Mucosa of descending colon (tissue), 3 donors: ENCODE measurements at regions not wholly inside any gene's neighbourhood (a gene's known extent, or its start where the extent isn't known, plus 50 kb on each side); places are given as distances from the start of the nearest gene placed in this dataset.

Experiments used
- ATAC-seq: fragments of 200-7000 bp; cut with Tn5 transposase; one replicate; pipeline ENCODE4 v1.9.1; 2020; ENCODE audit warnings: mild to moderate bottlenecking, moderate library complexity
- DNase-seq, 3 donors: peaks; one replicate each; pipeline ENCODE4 v3.0.0-alpha.2; 2020
- H3K36me3 ChIP-seq: fragments of 200-600 bp; one replicate; pipeline ENCODE4 v1.8.0; 2021; ENCODE audit warnings: low read depth, mild to moderate bottlenecking
- H3K4me1 ChIP-seq: fragments of 200-600 bp; one replicate; pipeline ENCODE4 v1.8.0; 2021; ENCODE audit warnings: low read depth, mild to moderate bottlenecking
- H3K4me3 ChIP-seq: fragments of 200-600 bp; one replicate; pipeline ENCODE4 v1.8.0; 2021; ENCODE audit warnings: mild to moderate bottlenecking
- H3K9me3 ChIP-seq: fragments of 200-600 bp; one replicate; pipeline ENCODE4 v1.8.0; 2021; ENCODE audit warnings: mild to moderate bottlenecking
- CTCF ChIP-seq: fragments of 200-600 bp; IDR thresholded peaks from one replicate; pipeline ENCODE4 v1.8.0; 2022; ENCODE audit warnings: antibody characterized with exemption, mild to moderate bottlenecking
- intact Hi-C, 2 donors: fragments of 100-400 bp; cut with DNase I in 1 of 2; cut with micrococcal nuclease in 1 of 2; formaldehyde crosslinking; loops; one replicate each; pipeline versions ENCODE4 v1.11.0 to v1.11.1; 2022; cut with DNase I, micrococcal nuclease
- donor health status: DM: no; HTN: no; CAD: no; lungs with moderate emphysema.
- donor health status: DM: no; HTN: no; CAD: no.
- donor health status: DM: no; HTN: yes; CAD: no.

- intact Hi-C loops = no loop called here
- DNase-seq = no peak
- Histone ChIP-seq H3K4me1 (no peaks in the 10 kb centered on the region), H3K36me3 (no peaks in the 10 kb centered on the region), H3K9me3 (peaks cover 10% of the 10 kb centered on the region), H3K4me3 (no peak overlapping the region)
- ATAC-seq = no peak
- no peak for TF ChIP-seq CTCF
Observed at GRCh38 chr15:36080759-36081158, 498.7 kb upstream of the CDIN1 start.

- H3K9me3 ChIP-seq = no peaks in the 10 kb centered on the region
- H3K4me3 ChIP-seq = no peak overlapping the region
- no peaks in the 10 kb centered on the region for H3K4me1 ChIP-seq
- intact Hi-C loops = no loop called here
- TF ChIP-seq CTCF = no peak
- DNase-seq (no peak), ATAC-seq (no peak)
- H3K36me3 ChIP-seq = no peaks in the 10 kb centered on the region
Observed at GRCh38 chr15:36090286-36090946, 489.0 kb upstream of the CDIN1 start.

GRCh38 chr15:36106640-36107335, 472.6 kb upstream of the CDIN1 start:
- TF ChIP-seq CTCF = no peak
- H3K4me3 ChIP-seq = no peak overlapping the region
- intact Hi-C loops = no loop called here
- no peaks in the 10 kb centered on the region for H3K9me3 ChIP-seq
- DNase-seq (no peak), ATAC-seq (no peak)
- H3K36me3 ChIP-seq = no peaks in the 10 kb centered on the region
- no peaks in the 10 kb centered on the region for H3K4me1 ChIP-seq

GRCh38 chr15:36108541-36108940, 470.9 kb upstream of the CDIN1 start:
- TF ChIP-seq CTCF = no peak
- no peaks in the 10 kb centered on the region for H3K9me3 ChIP-seq
- DNase-seq (no peak), ATAC-seq (no peak)
- no peak overlapping the region for H3K4me3 ChIP-seq
- intact Hi-C loops = no loop called here
- no peaks in the 10 kb centered on the region for H3K36me3 ChIP-seq
- no peaks in the 10 kb centered on the region for H3K4me1 ChIP-seq

GRCh38 chr15:36109943-36110658, 469.3 kb upstream of the CDIN1 start:
- no peak for ATAC-seq
- Histone ChIP-seq H3K9me3 (no peaks in the 10 kb centered on the region), H3K36me3 (no peaks in the 10 kb centered on the region), H3K4me3 (no peak overlapping the region), H3K4me1 (no peaks in the 10 kb centered on the region)
- TF ChIP-seq CTCF = no peak
- peak in 1 of 3 donors; percentile 21 for DNase-seq
- intact Hi-C loops = no loop called here
